GM12878 (cell line): ENCODE measurements at regions not wholly inside any gene's neighbourhood (a gene's known extent, or its start where the extent isn't known, plus 50 kb on each side); places are given as distances from the start of the nearest gene placed in this dataset.

Experiments used
- ATAC-seq: fragments of 200-7000 bp; cut with Tn5 transposase; 3 replicates; pipeline ENCODE4 v1.9.1; 2020; ENCODE audit warnings: mild to moderate bottlenecking, moderate library complexity
- BruUV-seq: library from RNA; stranded (reverse); fragments of 400-500 nt; replicated peaks from 2 replicates; lab custom pipeline; 2021; lab: Mats Ljungman, UMichigan
- CTCF ChIA-PET: fragments of 300-600 bp; sonication (Branson Sonifier 250); formaldehyde crosslinking; extraction: SDS; loops from one replicate; lab custom pipeline; 2021; ENCODE audit warnings: inconsistent platforms; lab: Yijun Ruan, JAX
- POLR2A ChIA-PET: fragments of 350-600 bp; formaldehyde crosslinking; extraction: SDS; loops from one replicate; lab custom pipeline; 2021; ENCODE audit warnings: inconsistent platforms; lab: Charles Lee
- RAD21 ChIA-PET: fragments of 300-600 bp; sonication (Branson Sonifier 250); formaldehyde crosslinking; loops from one replicate; lab custom pipeline; 2023; ENCODE audit warnings: antibody characterized with exemption; ENCODE audit not compliant: unreplicated experiment; lab: Charles Lee
- SMC1A ChIA-PET: fragments of 300-600 bp; sonication (Branson Sonifier 250); formaldehyde crosslinking; loops from one replicate; lab custom pipeline; 2023; ENCODE audit not compliant: unreplicated experiment, uncharacterized antibody; lab: Charles Lee
- DNase-seq: peaks from one replicate; pipeline ENCODE4 v3.0.0-alpha.2; 2011; ENCODE audit warnings: low read depth, low spot score
- FAIRE-seq: peaks from 3 replicates; lab custom pipeline; 2011; peaks lifted over from hg19 to GRCh38; lab: Jason Lieb, UNC
- H2AFZ ChIP-seq: 2 replicates; pipeline ENCODE4 v1.6.0; 2011; ENCODE audit warnings: low read depth, low read length, control low read depth; ENCODE audit not compliant: control insufficient read depth
- H3K27ac ChIP-seq: 2 replicates; pipeline ENCODE4 v1.5.1; 2011; ENCODE audit warnings: control low read depth; ENCODE audit not compliant: control insufficient read depth, insufficient read depth
- H3K27me3 ChIP-seq, 2 experiments: replicated peaks in 1 of 2; 2 replicates each; pipeline versions ENCODE4 v1.6.0 to v1.6.1; 2011; ENCODE audit warnings: low read length in 1 of 2; ENCODE audit not compliant: control insufficient read depth in 2 of 2, insufficient read depth in 2 of 2
- H3K36me3 ChIP-seq, 2 experiments: 2 replicates each; pipeline ENCODE4 v1.5.1; 2011; ENCODE audit warnings: low read length in 1 of 2; ENCODE audit not compliant: control insufficient read depth in 2 of 2, insufficient read depth in 2 of 2
- H3K4me1 ChIP-seq: 2 replicates; pipeline ENCODE4 v1.6.1; 2011; ENCODE audit warnings: mild to moderate bottlenecking, low read length, moderate library complexity, mixed read lengths; ENCODE audit not compliant: control insufficient read depth, insufficient read depth
- H3K4me2 ChIP-seq: 2 replicates; pipeline ENCODE4 v1.6.0; 2011; ENCODE audit warnings: control low read depth; ENCODE audit not compliant: control insufficient read depth, insufficient read depth
- H3K4me3 ChIP-seq: fragments of 200-600 bp; sonication (generic); 2 replicates; pipeline ENCODE4 v1.5.1; 2016
- H3K79me2 ChIP-seq: 2 replicates; pipeline ENCODE4 v1.6.0; 2011; ENCODE audit warnings: low read length; ENCODE audit not compliant: control insufficient read depth, insufficient read depth
- H3K9ac ChIP-seq: 2 replicates; pipeline ENCODE4 v1.8.0; 2011; ENCODE audit warnings: low read length, control low read depth, mixed read lengths; ENCODE audit not compliant: control insufficient read depth, insufficient read depth
- H3K9me3 ChIP-seq: replicated peaks from 3 replicates; pipeline ENCODE4 v1.5.1; 2011; ENCODE audit warnings: mild to moderate bottlenecking, low read length; ENCODE audit not compliant: control insufficient read depth, insufficient read depth
- H4K20me1 ChIP-seq: 2 replicates; pipeline ENCODE4 v1.6.0; 2011; ENCODE audit not compliant: control insufficient read depth, insufficient read depth
- BACH1 ChIP-seq: fragments of 450-650 bp; IDR thresholded peaks from 2 replicates; pipeline ENCODE4 v1.6.1; 2017; ENCODE audit warnings: mild to moderate bottlenecking, borderline replicate concordance
- BRCA1 ChIP-seq: IDR thresholded peaks from 2 replicates; pipeline ENCODE4 v1.6.1; 2011; ENCODE audit warnings: low read depth, low read length, improper control_type of control experiment
- E2F8 ChIP-seq: fragments of 450-650 bp; IDR thresholded peaks from 2 replicates; pipeline ENCODE4 v1.6.1; 2018; ENCODE audit warnings: mild to moderate bottlenecking, low read depth, moderate library complexity; ENCODE audit not compliant: partially characterized antibody
- FOS ChIP-seq: IDR thresholded peaks from 3 replicates; pipeline ENCODE4 v1.6.1; 2011; ENCODE audit warnings: borderline replicate concordance; ENCODE audit not compliant: insufficient read length; ENCODE audit errors: extremely low read depth
- JUND ChIP-seq: IDR thresholded peaks from 2 replicates; pipeline ENCODE4 v1.6.1; 2012; ENCODE audit warnings: low read depth, mild to moderate bottlenecking, low read length, improper control_type of control experiment, moderate library complexity
- NBN ChIP-seq: fragments of 450-650 bp; IDR thresholded peaks from 2 replicates; pipeline ENCODE4 v1.6.1; 2016
- NFYA ChIP-seq: IDR thresholded peaks from 2 replicates; pipeline ENCODE4 v1.6.1; 2011; ENCODE audit warnings: low read depth, mild to moderate bottlenecking, low read length, improper control_type of control experiment, borderline replicate concordance
- NFYB ChIP-seq: IDR thresholded peaks from 2 replicates; pipeline ENCODE4 v1.6.1; 2011; ENCODE audit warnings: low read depth, mild to moderate bottlenecking, low read length, improper control_type of control experiment, moderate library complexity; ENCODE audit not compliant: insufficient read depth
- NR2F1 ChIP-seq: fragments of 450-650 bp; conservative IDR thresholded peaks from 2 replicates; pipeline ENCODE4 v1.6.1; 2017; ENCODE audit warnings: mild to moderate bottlenecking
- RAD51 ChIP-seq: fragments of 450-650 bp; IDR thresholded peaks from 2 replicates; pipeline ENCODE4 v1.6.1; 2016; ENCODE audit warnings: moderate library complexity, mild to moderate bottlenecking, inconsistent platforms
- STAT3 ChIP-seq: IDR thresholded peaks from 2 replicates; pipeline ENCODE4 v1.6.1; 2011; ENCODE audit warnings: low read depth, low read length, improper control_type of control experiment
- SUPT20H ChIP-seq: IDR thresholded peaks from 2 replicates; pipeline ENCODE4 v1.6.1; 2011; ENCODE audit warnings: low read depth, mild to moderate bottlenecking, low read length, moderate library complexity, borderline replicate concordance; ENCODE audit not compliant: control insufficient read depth
- ZNF217 ChIP-seq: fragments of 450-650 bp; IDR thresholded peaks from 2 replicates; pipeline ENCODE4 v1.6.1; 2017; ENCODE audit warnings: antibody characterized with exemption, mild to moderate bottlenecking
- WGBS: methylation state at CpG from one replicate; pipeline ENCODE4 v1.1.6; 2016; ENCODE audit warnings: low lambda C conversion rate; ENCODE audit not compliant: insufficient replicate concordance, insufficient coverage; ENCODE audit errors: missing lambda C conversion rate; 5-methylcytosine and 5-hydroxymethylcytosine counted together
- in situ Hi-C: fragments of 300-500 bp; cut with MboI; formaldehyde crosslinking; loops from 9 replicates; pipeline ENCODE4 v1.14.3; 2018; ENCODE audit warnings: mixed read lengths
- intact Hi-C: fragments of 100-400 bp; cut with micrococcal nuclease; formaldehyde crosslinking; loops from one replicate; pipeline ENCODE4 v1.14.2; 2022; ENCODE audit not compliant: unreplicated experiment
- TF ChIP-seq, protein P1 (sequence below): fragments of 450-650 bp; IDR thresholded peaks from 2 replicates; pipeline ENCODE4 v1.6.1; 2016; ENCODE audit warnings: mild to moderate bottlenecking

GRCh38 chr12:115749071-115749841 is 528.2 kb downstream of the MED13L start:
- CTCF ChIA-PET: interaction anchor here (0.7 kb wide), 1 partner anchor 1079 kb away, joined by 3 read pairs; no protein-coding TSS in a partner anchor
- ATAC-seq (no peak), FAIRE-seq (no peak), DNase-seq (no peak)
- in situ Hi-C loops (no loop called here), intact Hi-C loops (no loop called here)
- SMC1A ChIA-PET: interaction anchor here (1.2 kb wide), 1 partner anchor 1769 kb away, joined by 3 read pairs; no protein-coding TSS in a partner anchor
- Histone ChIP-seq H3K27ac (no peak overlapping the region), H3K4me2 (no peak overlapping the region), H3K9me3 (no peaks in the 10 kb centered on the region), H3K27me3 (peaks cover 0 to 2% of the 10 kb centered on the region in 2 experiments; a peak in 1 of 4 replicates), H4K20me1 (no peaks in the 10 kb centered on the region), H3K9ac (no peak overlapping the region), H3K36me3 (no peaks in the 10 kb centered on the region), H3K4me3 (no peak overlapping the region), H3K4me1 (no peaks in the 10 kb centered on the region), H3K79me2 (no peaks in the 10 kb centered on the region), H2AFZ (no peak overlapping the region)
- TF ChIP-seq NFYA: no peak
- no peak for TF ChIP-seq BRCA1
- TF ChIP-seq NBN: no peak
- TF ChIP-seq, protein P1, sequence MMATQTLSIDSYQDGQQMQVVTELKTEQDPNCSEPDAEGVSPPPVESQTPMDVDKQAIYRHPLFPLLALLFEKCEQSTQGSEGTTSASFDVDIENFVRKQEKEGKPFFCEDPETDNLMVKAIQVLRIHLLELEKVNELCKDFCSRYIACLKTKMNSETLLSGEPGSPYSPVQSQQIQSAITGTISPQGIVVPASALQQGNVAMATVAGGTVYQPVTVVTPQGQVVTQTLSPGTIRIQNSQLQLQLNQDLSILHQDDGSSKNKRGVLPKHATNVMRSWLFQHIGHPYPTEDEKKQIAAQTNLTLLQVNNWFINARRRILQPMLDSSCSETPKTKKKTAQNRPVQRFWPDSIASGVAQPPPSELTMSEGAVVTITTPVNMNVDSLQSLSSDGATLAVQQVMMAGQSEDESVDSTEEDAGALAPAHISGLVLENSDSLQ: no peak
- POLR2A ChIA-PET: no interaction called here
- BruUV-seq: no TSS peak
- WGBS: 36% methylated on average over 8 of the region's 8 CpGs
- RAD21 ChIA-PET: interaction anchor here (0.7 kb wide), 1 partner anchor 404 kb away, joined by 3 read pairs; no protein-coding TSS in a partner anchor

DNA sequence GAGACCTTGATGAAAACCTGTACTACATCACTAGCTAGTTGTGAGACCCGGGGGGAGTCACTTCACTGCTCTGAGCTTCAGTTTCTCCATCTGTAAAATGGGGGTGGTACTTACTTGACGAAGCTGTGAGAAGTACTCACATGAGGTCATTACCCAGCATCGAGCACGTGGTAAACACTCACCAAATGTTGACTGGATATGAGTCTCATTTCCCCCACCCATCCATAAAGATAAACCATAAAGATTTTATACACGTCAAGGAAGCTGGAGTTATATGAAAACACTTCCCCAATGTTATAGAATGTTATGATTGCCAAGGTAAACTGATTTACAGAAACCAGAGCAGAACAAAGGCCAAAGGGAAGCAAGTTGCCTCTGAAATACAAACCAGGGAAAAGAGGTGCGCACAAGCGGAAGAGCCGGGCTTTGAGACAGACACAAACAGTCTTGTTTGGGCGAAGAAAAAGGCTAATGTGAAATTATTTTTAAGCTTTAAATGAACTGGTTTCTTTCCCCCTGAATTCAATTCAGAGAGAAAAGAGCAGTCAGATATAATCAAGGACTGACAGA is 536.8 kb downstream of the MED13L start:
- ATAC-seq: no peak
- H3K4me2 ChIP-seq: no peak overlapping the region
- H4K20me1 ChIP-seq: no peaks in the 10 kb centered on the region
- intact Hi-C loops: no loop called here
- no peak overlapping the region for H3K4me3 ChIP-seq
- no peaks in the 10 kb centered on the region for H3K9me3 ChIP-seq
- H3K79me2 ChIP-seq: no peaks in the 10 kb centered on the region
- no peaks in the 10 kb centered on the region for H3K36me3 ChIP-seq
- no peak overlapping the region for H2AFZ ChIP-seq
- H3K4me1 ChIP-seq: no peaks in the 10 kb centered on the region
- RAD21 ChIA-PET: no interaction called here
- DNase-seq: no peak
- no TSS peak for BruUV-seq
- SMC1A ChIA-PET: no interaction called here
- 30% methylated on average over 9 of the region's 9 CpGs for WGBS
- CTCF ChIA-PET: no interaction called here
- H3K27ac ChIP-seq: no peak overlapping the region
- H3K27me3 ChIP-seq: no peaks in the 10 kb centered on the region
- no peak for FAIRE-seq
- POLR2A ChIA-PET: no interaction called here
- no peak overlapping the region for H3K9ac ChIP-seq
- in situ Hi-C loops: no loop called here
- TF ChIP-seq E2F8 (no peak), NFYB (no peak), JUND (no peak), RAD51 (no peak), FOS (no peak), STAT3 (no peak), SUPT20H (no peak), BACH1 (no peak), ZNF217 (no peak), NR2F1 (no peak)
